Hematopoietic multipotent progenitor cell treated with erythropoietin and hydrocortisone succinate and interleukin-3 and kit ligand, for 6 days (in vitro differentiated cells): ENCODE measurements at regions not wholly inside any gene's neighbourhood (a gene's known extent, or its start where the extent isn't known, plus 50 kb on each side); places are given as distances from the start of the nearest gene placed in this dataset.
"Not testable (repeated sequence)": the region's sequence is repeated elsewhere in the genome, so short reads cannot be mapped to it uniquely, and the experiment has no call there.

Experiments
- DNase-seq: peaks from one replicate; pipeline ENCODE4 v3.0.0-alpha.2; 2015

DNA sequence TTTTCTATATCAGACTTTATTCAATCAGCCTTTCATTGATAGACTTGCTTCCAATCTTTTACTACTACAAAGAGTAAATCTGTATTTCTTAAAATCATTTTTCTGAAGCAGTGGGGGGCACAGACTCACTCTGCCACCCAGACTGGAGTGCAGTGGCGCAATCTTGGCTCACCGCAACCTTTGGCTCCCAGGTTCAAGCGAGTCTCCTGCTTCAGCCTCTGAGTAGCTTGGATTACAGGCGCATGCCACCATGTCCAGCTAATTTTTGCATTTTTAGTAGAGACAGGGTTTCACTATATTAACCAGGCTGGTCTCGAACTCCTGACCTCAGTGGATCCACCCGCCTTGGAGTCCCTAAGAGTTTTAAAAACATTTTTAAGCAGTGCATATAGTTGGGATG, 270.6 kb upstream of the REG3G start:
- DNase-seq, result no peak

DNA sequence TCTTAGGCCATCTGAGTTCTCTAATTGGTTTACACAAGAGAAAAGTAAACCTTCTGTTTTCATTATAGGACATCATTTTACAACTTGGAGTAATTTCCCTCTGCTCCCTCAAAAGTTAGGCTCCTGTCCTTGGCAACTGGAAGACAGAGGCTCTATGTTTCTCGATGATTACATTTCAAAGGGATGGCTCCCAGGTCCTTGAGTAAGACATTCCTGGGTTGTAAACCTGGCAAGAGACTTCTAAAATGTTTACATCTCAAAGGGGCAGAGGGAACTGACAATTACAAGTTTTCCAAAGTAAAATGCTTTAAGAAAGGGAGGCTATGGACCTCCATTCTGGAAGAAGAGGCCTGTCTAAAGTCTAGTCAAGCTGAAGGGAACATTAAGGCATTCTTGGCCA, 268.3 kb upstream of the REG3G start:
- DNase-seq, result no peak

DNA sequence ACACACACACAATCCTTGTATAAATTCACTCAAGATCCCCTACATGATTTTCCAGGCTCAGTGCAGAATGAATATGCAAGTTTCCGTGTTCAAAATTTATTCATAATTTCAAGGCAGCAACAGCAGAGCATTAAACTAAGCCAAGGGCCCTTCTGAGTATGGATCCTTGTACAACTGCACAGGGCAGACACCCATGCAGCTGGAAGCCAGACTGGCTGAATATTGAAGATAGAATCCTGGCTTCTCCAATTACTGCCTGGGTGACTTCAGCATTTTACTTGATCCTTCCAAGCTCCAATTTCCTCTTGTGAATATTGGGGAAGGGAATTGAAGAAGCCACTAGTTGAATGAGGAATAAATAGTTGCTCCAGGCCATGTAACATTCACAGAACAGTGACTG, 267.9 kb upstream of the REG3G start:
- no peak for DNase-seq

DNA sequence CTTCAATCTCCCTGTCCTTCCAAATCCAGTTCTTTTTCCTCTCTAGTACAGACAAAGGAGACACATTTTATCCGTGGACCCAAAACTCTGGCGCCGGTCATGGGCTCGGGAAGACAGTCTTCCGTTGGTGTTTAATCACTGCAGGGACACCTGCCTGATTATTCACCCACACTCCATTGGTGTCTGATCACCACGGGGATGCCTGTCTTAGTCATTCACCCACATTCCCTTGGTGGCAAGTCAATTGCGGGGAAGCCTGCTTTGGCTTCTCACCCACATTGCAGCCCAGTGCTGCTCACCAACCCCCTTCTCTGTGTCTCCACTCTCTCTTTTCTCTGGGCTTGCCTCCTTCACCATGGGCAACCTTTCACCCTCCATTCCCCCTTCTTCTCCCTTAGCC, 266.7 kb upstream of the REG3G start:
- not testable (repeated sequence) for DNase-seq

DNA sequence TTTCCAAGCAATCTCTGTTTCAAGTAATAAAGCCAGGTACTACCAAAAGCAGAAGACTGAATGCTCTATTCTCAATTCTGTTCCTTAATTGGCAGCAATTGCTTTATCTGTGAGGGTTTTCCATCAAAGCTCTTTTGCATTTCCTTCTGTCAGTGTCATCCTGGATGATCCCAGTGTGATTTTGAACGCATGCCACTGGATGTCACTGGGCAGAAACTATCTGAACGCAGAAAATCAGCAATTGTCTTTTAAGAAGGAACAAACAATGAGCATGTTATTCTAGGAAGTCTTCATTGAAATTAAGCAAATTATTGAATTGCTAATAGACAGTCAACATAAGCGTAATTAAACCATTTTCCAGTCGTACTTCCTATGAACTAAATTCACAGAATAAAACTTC, 259.0 kb upstream of the REG3G start:
- no peak for DNase-seq

DNA sequence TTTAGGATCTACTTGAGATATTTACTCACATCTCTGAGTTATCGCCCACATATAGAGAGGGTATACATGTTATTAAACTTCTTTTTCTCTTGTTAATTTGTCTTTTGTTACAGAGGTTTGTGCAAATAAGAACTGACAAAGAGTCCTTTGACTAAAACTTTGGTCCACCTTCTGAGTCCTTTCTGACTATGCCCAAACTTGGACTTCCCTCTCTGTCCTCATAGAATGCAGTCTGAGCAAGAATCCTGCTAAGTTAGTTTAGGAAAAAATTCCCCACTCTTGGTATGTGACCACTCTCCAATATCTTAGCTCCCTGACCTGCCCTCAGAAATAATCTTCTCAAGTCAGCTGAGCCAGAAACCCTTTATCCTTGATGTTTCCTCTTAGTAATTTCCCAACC, 257.5 kb upstream of the REG3G start:
- DNase-seq, result no peak

DNA sequence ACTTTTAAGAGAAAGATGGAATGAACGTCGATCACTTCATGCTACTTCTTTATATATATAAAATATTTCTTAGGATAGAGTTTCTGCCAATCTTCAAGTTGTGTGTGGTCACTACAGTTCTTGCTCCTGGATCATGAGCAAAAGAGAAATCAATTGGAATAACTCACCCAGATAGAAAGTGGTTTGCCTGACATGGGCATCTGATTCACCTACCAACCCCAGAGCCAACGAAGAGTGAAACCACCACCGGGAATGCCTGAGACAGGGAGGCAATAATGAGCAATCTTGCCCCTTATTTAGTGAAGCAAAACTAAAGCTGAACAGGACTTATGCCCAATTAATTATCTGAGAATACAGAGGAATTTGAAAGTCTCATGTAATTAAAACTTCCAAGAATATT, 250.2 kb upstream of the REG3G start:
- DNase-seq, result no peak

DNA sequence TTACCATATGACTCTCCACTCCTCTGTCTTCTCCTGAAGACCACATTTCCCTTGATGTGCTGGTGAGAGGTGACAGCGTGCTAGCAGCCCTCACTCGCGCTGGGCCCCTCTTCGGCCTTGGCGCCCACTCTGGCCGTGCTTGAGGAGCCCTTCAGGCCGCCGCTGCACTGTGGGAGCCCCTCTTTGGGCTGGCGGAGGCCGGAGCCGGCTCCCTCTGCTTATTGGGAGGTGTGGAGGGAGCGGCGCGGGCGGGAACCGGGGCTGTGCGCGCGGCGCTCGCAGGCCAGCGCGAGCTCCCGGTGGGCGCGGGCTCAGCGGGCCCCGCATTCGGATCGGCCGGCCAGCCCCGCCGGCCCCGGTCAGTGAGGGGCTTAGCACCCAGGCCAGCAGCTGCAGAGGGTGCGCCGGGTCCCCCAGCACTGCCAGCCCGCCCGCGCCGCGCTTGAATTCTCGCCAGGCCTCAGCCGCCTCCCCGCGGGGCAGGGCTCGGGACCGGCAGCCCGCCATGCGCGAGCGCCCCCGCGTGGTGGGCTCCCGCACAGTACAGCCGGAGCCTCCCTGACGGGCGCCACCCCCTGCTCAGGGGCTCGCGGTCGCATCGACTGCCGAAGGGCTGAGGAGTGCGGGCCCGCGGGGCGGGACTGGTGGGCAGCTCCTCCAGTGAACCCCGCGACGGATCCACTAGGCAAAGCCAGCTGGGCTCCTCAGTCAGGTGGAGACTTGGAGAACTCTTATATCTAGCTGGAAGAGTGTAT, 246.6 kb upstream of the REG3G start:
- no peak for DNase-seq

DNA sequence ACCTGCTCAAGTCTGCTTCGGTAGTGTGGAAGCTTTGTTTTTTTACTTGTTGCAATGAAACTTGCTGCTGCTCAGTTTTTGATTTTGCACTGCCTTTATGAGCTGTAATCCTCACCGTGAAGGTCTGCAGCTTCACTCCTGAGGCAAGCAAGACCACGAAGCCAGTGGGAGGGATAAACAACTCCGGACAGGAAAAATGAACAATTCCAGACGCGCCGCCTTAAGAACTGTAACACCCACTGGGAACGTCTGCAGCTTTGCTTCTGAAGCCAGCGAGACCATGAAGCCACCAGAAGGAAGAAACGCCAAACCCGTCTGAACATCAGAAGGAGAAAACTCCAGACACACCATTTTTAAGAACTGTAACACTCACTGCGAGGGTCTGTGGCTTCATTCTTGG, 245.7 kb upstream of the REG3G start:
- no peak for DNase-seq

DNA sequence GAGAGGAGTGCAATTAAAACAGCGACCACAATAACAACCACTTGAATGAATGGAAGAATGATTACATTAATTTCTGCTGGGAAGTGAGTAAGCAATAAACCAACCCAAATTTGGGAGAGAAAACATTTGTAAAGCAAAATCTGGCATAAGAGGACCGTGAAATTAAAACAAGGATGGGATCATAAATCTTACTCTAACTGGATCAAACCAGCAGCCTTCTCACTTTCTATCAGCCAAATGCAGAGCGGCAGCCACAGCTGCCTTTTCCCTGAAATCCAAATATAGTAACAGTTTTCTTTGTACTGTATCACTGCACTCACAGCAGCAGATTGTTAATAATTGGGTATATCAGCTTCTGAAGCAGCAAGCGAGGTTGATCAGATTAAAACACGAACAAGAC, 245.2 kb upstream of the REG3G start:
- no peak for DNase-seq

DNA sequence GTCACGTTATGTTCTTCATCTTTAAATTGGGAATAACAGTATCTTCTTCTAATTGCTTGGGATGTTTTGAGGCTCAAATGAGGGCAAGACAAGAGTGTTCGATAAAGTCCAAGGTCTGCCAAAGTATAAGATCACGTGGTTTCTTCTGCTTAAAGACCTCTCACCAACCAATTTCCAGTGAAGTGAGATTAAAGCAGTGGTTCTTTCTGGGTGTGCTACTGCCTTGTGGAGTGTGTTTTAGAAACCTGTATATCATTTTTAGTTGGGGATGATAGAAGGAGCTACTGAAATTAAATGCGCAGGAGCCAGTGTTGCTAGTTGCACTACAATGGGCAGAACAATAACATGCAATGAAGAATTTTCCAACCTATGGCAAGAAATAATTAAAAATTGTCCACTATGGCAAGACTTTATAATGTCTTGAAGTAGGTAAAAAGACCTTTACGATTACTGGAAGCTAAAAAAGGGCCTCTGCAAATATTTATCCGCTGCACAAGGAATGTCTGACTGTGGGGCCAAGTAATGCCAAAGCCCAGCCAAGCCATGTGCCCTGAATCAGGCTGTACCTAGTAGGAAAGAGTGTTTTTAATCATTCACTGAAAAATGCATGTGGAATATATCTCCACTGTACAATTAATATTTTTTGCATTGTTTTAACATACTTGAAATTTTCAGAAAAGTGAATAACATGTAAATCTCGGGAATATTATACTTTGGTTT, 244.5 kb upstream of the REG3G start:
- DNase-seq, result no peak

DNA sequence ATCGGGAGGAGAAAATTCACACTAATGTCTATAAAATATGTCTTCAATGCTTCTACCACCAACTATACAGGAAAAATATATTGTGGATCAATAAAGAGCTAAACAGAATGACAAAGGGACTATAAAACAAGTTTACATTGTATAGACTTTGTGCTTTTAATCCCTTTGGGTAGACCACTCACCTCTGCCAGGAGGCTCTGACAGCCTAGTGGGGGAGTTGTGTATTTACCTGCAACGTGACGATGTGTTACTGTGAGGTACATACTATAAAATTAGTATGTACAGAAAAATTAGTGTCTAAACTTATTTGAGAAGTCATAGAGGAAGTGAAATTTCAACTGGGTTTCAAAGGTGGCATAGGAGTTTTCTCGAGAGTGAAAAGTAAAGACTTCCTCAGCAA, 243.3 kb upstream of the REG3G start:
- no peak for DNase-seq

DNA sequence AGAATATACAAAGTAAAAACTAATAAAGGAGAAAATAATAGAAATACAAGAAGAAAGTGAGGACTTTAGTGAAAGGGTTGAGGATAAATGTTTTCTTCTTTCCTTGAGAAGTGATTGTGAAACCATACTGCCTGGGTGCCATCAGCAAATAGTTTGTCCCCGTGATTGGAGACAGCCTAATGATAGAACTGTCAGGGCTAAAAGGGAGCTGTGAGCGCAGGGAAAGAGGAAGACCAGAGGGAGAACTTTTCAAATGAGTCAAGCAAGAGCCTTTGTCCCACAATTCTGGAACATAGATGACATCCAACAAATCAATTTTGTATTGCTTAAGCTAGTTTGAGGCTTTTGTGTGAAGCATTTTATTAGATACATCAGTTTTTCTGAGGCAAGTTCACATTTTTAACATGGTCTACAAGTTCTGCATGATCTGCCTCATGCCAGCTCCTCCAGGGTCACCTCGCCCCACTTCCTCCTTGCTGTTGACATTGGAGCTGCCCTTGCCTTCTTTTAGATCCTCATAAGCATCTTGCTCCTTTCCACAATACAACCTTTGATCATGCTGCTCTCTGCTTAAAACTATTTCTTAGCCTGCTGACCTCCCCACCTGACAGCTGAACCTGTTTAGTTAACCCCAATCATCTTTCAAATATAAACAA, 213.4 kb upstream of the REG3G start:
- no peak for DNase-seq

DNA sequence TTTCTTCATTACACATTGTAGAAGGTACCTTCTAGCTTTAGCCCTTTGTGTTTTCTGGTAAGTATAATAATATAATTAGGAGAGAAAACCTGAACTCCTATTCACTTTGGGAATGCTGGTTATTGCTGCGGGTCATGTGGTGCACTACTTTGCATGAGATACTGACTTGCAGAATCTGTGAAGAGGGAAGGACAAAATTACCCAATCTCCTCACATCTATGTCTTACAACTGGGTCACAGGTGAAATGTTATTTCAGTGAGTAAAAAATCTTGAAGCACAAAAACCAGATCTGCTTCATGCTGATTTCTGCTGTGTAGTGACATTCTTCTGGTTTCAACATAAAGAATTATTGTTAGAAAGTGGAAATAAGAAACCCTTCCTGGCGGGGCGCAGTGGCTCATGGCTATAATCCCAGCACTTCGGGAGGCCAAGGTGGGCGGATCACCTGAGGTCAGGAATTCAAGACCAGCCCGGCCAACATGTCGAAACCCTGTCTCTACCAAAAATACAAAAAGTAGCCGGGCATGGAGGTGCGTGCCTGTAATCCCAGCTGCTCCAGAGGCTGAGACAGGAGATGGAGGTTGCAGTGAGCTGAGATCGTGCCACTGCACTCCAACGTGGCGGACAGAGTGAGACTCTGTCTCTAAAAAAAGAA, 211.0 kb upstream of the REG3G start:
- DNase-seq, result no peak

DNA sequence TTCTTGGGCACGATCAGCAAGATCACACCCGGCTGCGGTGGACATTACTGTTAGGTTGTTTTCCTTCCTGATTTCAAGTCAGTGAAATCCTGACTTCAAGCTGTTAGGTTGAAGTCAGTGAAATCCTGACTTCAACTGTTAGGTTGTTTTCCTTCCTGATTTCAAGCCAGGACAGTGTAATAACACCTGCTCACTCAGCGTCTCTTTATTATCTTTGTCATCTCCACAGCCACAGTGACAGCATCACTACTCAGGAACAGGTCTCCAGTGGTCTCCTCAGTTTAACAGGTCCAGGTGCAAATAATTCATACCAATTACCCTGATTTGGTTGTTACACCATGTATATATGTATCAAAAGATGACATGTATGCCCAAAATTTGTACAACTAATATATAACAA, 208.1 kb upstream of the REG3G start:
- no peak for DNase-seq

DNA sequence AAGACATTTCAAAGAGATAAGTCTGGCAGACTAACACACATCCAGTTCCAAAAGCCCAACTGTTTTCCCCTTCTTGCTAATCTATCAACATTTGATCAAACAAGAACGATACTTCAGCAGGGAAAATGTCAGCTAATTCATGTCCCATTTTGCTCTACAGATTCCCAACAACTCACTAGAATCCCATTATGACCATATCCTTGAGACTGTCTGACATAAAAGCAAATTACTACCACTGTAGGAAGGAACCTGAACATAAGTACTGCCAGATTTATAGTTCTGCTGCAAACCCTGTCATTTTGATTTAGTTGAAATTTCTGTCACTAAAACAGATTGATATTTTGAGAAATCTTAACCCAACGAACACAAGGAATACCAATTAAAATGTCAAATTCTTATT, 193.0 kb upstream of the REG3G start:
- DNase-seq, result no peak

DNA sequence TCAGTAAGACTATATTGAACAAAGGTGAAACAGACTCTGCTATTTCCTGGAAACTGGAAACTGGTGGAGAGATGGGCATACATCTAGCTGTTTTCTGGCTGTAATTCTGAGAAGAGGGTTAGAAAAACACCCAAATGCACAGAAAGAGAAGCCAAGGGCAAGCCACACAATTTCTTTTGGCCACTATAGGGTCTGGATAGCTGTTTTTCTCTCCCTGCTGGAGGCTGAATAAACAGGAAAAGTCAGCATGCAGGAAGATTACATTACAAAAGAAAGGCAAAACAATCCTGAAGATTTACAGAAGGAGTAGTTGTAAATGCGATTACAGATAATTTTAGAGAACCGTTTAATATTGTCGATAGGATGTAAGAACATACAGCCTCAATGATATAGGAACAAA, 186.2 kb upstream of the REG3G start:
- DNase-seq, result no peak

DNA sequence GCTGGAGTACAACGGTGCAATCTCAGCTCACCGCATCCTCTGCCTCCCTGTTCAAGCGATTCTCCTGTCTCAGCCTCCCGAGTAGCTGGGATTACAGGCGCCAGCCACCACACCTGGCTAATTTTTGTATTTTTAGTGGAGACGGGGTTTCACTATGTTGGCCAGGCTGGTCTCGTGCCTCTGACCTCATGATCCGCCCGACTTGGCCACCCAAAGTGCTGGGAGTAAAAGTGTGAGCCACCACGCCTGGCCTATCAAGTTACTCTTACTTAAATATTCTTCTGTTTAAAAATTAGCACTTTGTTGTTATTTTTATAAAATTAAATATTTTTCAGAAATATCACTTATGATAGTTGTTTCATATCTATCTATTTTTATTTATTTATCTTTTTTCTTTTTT, 185.2 kb upstream of the REG3G start:
- DNase-seq, result not testable (repeated sequence)

DNA sequence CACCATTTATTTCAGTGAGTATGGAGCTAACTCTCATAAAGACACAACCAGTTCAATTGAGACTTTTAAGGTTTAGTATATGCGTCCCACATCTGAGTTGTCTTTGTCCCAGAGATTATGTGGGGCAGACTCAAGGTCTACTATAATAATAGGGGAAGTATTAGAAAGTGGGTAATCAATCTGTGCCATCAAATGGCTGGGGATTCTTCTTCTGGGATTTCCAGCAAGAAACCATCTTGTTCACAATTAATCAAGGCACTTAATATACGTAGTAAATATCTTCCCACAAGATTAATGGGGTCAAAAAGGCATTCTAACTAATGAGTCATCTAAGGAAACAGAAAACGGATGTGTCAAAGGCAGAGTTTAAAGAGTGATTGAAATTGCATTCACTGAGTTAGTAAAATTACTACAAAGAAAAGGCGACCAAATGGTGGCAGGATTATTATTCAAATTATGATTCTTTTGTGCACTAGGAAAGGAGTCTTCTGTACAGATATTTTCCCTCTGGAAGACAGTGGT, 179.8 kb upstream of the REG3G start:
- DNase-seq, result no peak

DNA sequence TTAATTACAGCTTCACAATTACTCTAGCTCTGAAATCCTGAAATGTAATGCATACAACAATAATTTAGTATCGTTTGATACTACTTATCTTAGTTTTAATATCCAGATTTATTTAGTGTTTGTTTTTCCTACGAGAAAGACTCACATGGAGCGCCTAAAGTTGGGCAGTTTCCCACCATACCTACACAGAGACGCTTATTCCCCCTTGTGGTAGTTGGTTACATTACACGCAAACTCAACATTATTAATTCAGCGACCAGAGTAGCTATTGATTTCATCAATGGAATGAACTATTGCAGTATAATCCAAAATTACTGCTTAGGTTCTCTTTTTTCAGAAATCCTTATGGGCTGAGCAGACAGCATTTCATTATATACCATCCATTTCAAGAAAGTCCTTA, 164.0 kb upstream of the REG3G start:
- DNase-seq, result peak; percentile 36

DNA sequence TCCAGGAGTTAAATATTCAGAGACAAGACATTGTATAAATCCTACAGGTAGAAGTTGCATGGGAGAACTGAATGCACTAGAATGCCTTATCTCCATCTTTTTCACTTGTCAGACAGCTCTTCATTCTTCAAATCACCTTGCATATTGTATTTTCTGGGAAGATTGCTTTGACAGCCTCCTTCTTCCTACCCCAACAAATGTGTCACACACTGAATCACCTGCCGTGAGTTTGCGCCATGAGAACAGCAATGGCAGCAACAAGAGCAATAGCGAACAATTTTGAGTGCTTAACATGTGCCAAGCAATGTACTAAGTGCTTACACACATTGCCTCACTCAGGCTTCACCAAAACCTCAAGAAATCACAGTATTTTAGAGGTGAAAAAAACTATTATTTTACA, 161.3 kb upstream of the REG3G start:
- no peak for DNase-seq

DNA sequence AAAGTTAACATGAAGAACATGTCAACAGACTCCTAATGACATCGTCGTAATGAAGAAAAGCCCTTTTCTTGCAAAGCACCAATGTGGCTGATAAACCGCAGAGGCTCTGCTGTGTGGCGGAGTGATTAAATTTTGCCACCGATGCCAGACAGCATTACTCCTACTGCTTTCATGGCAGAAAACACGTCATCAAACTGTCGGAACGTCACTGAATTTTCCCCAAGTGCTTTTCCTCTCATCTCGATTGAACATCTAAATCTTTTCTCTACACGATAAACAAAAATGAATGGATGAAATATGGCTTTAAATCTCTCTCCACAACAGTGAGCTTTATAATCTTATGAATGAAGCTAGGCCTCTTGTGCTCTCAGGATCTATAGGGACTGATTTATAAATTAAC, 159.8 kb upstream of the REG3G start:
- no peak for DNase-seq

DNA sequence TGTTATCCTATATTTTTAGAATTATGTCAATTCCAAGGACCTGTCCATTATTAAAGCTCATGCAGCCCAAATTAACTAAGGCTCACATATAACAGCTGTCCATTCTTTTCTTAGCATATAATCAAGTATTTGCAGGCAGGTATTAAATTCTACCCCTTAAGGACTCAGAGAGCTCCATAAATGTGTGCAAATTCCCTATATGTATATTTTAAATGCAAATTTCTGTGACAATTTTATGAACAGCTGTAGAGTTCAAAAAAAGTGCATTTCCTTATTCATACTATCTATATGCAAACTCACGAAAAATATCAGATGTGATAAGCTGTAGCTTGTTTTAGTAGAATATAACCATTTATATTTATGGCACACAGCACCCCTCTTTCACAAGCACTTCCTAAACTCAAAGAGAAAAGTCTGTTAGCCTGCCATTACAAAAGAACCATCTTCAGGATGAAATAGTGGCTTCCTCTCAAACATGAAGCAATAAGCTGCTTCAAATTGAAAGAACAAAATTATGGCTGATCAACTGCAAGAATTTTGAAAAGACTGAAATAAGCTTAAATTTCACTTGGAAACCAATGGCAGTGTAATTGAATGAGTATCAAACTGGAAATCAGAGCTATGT, 155.0 kb upstream of the REG3G start:
- peak; percentile 22 for DNase-seq
